CD4-positive, alpha-beta T cell treated with Interferon alpha-2 for 1 hour (primary cell): ENCODE measurements at regions not wholly inside any gene's neighbourhood (a gene's known extent, or its start where the extent isn't known, plus 50 kb on each side); places are given as distances from the start of the nearest gene placed in this dataset.
"Not testable (repeated sequence)": the region's sequence is repeated elsewhere in the genome, so short reads cannot be mapped to it uniquely, and the experiment has no call there.

Experiments
- DNase-seq, 2 donors: peaks; one replicate each; pipeline ENCODE4 v3.0.0-alpha.2; 2020 to 2022

- no peak for DNase-seq
Observed at GRCh38 chr4:28241021-28241420, 1380.4 kb downstream of the STIM2 start.

DNA sequence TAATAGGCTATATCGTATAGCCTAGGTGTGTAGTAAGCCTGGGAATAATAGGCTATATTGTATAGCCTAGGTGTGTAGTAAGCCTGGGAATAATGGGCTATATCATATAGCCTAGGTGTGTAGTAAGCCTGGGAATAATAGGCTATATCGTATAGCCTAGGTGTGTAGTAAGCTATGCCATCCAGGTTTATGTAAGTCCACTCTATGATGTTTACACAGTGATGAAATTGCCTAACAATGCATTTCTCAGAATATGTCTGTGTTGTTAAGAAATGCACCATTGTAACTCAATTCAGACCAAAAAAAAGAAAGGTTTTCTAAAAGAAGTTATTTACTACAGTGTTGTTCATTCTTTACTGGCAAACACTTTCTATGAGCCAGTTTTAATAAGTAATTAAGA is 1387.2 kb downstream of the STIM2 start:
- no peak for DNase-seq

DNA sequence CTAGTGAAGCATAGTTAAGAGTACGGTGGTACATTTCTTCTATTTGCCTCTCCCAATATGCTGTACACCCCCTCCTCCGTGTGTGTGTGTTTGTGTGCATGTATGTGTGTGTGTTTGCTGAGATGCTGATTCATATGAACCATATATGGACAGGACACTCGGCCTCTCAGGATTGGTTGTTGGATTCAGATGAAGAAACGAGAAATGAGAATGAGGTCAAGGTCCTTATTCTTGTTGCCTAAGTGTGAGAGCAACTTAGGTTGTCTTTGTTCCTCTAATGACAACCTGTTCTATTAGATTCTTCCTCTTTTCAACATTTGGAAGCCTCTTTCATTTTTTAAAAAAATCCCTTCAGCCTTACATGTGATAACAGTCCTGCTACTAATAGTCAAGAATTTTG is 1387.6 kb downstream of the STIM2 start:
- no peak for DNase-seq

- no peak for DNase-seq
Observed at GRCh38 chr4:28250646-28251045, 1390.0 kb downstream of the STIM2 start.

DNA sequence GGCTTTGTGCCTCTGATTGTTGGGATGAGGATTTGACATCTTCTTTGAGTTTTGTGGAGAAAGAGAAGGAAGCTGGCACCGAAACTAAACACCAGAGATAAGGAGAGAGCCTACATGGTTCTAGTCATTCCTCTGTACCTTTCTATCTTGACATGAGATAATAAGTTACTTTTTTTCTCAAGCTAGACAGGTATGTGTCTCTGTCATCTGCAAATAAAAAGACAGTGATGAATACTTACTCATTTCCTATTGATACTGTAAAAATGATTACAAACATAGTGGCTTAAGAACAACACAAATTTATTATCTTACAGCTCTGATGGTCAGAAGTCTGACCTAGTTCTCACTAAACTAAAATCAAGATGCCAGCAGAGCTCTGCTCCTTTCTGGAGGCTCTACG is 1391.2 kb downstream of the STIM2 start:
- DNase-seq: no peak

DNA sequence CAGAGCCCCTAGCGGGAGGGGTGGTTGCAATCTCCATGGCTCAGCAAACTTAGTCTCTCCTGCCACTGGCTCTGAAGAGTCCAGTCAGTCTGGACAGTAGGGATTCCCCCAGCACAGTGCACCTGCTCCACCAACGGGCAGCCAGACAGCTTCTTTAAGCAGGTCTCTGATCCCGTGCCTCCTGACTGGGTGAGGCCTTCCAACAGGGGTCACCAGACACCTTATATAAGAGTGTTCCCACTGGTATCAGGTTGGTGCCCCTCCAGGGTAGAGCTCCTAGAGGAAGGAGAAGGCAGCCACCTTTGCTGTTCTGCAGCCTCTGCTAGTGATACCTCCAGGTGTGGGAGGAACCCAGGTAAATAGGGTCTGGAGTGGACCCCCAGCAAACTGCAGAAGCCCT is 1393.4 kb downstream of the STIM2 start:
- no peak for DNase-seq

DNA sequence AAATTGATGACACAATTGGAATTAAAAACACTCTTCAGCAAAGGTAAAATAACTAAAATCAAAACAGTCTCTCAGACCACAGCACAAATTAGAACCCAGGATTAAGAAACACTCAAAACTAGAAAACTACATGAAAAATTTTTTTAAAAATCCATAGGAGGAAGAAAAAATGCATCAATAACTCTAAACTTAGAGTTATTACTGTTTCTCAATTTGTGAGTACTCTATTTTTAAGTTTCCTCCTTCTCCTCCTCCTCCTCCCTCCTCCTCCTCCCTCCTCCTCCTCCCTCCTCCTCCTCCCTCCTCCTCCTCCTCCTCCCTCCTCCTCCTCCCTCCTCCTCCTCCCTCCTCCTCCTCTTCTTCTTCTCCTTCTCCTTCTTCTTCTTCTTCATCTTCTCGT is 1395.7 kb downstream of the STIM2 start:
- DNase-seq: no peak

DNA sequence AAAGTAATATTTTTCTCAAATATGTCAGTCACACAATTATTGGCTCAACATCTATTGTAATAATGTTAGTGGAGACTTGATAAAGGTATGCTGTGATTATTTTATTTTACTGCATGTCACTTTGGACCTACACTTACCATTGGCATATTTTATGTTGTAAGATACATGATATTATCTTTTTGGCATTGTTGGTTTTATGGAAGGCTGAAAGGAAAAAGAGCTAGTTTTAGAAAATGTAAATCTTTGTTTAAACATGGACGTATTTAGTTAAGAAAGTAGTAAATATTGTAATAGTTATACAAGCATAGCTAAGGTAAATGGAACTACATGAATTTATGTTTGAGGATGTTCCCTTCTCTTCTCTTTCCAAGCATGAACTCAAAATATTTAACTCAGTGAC is 1399.3 kb downstream of the STIM2 start:
- no peak for DNase-seq

DNA sequence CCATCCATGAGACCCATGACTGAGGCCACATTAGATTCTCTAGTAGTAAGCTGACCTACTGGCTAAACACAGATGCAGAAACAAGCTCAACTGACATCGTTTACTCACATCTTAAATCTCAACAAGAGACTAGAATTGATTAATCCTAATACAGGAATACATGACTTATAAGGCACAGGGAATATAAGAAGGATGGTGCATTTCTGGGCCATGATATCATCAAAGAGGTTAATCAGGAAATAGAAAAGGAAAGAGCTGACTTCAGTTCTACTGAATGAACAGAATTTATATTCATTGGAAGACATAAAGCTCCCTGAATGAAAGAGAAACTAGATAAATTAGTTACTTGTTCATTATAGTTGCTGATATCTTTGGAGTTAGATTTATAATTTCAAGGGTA is 1406.5 kb downstream of the STIM2 start:
- DNase-seq: no peak

DNA sequence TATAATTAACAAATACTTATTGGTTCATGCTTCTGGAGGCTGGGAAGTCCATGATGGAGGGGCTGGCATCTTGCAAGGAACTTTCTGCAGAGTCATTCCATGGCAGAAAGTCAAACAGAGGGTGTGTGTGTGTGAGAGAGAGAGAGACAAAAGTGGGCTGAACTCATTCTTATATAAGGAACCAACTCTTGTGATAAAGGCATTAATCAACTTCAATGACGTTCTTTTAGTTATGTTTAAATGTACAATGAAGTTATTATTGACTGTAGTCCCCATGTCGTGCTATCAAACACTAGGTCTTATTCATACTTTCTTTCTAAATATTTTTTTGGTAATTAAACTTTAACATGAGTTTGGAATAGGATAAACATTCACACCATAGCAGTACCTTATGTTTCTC is 1408.8 kb downstream of the STIM2 start:
- DNase-seq: no peak

DNA sequence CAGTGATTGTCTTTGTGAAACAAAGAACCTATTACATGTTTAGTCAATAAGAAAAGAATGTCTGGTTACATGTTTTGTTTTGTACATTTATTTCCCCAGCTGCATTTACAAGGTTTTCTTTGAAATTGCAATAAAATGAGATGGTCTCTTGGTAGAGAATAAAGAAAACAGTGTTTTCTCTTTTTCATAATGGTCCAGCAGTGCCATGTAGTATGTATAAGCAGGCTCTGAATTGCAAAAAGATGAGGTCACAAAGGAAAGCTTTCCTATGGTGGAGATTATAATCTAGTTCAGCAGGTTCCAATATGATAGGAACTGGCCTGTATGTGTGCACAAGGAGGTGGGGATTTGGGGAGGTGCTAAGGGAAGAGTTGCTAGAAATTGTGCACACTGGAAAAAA is 1417.3 kb downstream of the STIM2 start:
- DNase-seq: no peak

GRCh38 chr4:28278676-28279075 is 1418.0 kb downstream of the STIM2 start:
- no peak for DNase-seq

DNA sequence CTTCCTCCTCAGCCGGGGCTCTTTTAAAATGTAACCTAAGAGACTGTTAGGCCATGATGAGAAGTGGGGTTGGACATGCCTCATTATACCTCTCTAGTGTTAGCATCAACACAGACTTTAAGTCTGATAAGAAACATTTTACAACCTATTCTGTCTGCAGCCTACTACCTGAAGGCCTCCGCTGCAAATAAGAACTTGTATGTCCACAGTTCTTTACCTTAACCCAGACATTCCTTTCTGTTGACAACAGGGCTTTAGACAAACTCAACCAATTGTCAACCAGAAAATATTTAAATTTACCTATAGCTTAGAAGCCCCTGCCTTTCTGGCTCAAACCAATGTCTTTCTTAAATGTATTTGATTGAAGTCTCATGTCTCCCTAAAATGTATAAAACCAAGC is 1418.6 kb downstream of the STIM2 start:
- no peak for DNase-seq

DNA sequence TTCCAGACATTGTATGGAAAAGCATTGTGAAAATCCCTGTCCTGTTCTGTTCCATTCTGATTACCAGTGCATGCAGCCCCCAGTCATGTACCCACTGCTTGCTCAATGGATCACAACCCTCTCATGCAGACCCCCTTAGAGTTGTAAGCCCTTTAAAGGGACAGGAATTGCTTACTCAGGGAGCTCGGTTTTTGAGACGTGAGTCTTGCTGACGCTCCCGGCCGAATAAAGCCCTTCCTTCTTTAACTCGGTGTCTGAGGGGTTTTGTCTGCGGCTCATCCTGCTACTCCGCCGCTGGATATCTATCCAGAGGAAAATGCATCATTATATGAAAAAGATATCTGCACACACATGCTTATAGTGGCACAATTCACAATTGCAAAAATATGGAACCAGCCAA is 1425.6 kb downstream of the STIM2 start:
- DNase-seq: not testable (repeated sequence)

DNA sequence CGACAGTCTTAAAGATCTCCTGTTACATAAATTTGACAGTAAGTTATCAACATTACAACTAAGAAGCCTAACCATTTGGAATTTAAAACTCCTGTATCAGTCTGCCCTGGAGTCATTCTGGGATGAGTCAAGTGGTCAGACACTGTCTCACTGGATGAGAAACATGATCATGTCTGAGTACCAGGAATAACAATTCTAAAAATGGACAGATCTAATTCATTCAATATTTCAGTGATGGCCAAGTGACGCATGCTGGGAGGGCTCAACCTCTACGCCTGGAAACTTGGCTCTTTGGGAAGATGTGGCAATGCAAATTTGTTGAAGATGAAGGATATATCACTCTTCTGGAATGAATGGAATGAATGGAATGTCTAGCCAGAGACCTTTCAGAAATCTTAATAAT is 1427.2 kb downstream of the STIM2 start:
- no peak for DNase-seq

DNA sequence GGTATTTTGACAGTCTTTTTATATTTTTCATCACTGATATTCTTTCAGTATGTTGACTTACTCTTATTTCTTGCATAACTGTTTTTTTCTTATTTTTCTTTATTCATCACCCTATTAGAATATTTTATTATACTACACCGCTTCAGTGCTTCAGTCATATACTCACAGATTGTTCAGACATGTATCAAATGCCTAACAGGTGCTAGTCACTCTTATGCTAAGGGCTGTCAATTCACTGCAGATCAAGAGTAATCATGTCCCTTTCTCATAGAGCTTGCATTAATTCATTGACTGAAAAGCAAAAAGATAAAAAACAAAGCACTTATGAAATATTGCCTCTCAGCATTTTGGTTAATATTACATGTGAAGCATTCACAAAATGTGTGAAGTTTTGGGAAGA is 1435.6 kb downstream of the STIM2 start:
- no peak for DNase-seq

DNA sequence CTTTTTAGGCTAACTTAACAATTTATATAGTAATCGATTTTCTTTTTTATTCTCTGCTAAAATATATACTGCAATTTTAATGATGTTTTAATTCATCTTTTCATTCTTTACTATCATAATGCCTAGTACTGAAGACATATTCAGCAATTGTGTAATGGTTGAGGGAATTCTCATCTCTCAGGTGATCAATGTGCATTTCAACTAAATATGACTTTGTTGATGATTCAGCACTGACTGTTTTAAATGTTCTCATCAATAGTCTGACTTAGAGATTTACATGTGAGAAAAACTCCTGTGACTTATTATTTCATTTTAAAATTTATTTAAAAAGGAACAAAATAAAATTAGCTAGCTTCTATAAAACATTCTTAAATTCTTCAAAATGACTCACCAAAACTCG is 1450.3 kb downstream of the STIM2 start:
- no peak for DNase-seq

GRCh38 chr4:28312497-28312896 is 1451.9 kb downstream of the STIM2 start:
- not testable (repeated sequence) for DNase-seq

- no peak for DNase-seq
Observed at GRCh38 chr4:28313729-28314713, 1453.4 kb downstream of the STIM2 start.

- no peak for DNase-seq
Observed at GRCh38 chr4:28317221-28317620, 1456.6 kb downstream of the STIM2 start.

DNA sequence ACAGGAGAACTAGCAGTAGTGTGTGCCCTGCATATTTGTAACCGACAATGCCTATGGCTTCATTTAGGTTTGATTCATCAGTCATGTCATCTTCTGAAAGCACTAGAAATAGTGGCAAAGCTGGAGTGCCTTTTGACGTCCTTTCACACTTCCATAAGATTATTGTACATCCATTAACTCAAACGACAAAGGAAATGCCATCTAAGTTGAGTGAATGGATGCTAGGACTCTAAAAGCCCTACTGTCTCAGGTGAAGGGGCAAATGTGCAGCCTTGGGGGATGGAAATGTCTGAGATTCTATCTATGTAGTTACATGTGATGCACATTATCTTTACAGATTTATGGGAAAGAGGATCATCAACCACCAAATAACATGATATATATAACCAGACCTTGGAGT is 1473.6 kb downstream of the STIM2 start:
- DNase-seq: no peak

GRCh38 chr4:28341784-28342183 is 1481.1 kb downstream of the STIM2 start:
- DNase-seq: no peak

DNA sequence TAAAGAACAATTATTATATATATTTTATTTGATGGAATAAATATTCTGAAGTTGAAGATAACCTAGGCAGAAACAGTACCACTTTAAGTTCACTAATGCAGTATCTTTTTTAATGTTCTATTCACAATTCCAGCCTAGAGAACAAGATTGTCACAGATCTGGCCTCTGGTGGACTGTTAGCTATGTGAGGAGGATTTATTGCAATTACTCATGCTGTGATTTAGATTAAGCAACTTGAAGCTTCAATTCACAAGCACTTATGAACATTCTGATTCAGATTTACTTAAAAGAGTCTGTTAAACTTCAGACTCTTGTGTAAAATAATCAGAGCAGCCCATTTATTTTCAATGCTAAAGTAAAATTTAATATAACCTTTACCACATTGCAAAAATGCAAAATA is 1489.8 kb downstream of the STIM2 start:
- no peak for DNase-seq

GRCh38 chr4:28351102-28351501 is 1490.5 kb downstream of the STIM2 start:
- no peak for DNase-seq

DNA sequence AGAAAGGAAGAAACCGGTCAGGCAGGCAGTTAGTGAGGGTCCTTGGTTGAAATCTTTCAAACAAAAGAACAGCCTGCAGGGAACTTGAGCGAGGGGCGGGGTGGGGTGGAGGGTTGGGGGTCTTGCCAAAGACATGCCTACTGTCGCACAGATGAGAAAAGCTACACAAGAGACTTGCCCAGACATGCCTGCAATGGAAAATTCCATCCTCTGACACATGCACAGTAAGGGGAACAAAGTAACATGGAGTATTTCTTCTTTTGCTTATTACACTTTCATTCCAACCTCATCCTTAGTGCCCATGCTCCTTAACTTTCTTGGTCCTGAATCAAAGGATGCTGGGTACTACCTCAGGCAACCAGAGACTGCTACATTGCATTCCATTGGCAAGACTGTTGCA is 1491.2 kb downstream of the STIM2 start:
- DNase-seq: no peak
